A673 (cell line): ENCODE measurements at regions not wholly inside any gene's neighbourhood (a gene's known extent, or its start where the extent isn't known, plus 50 kb on each side); places are given as distances from the start of the nearest gene placed in this dataset.

Experiments
- BruUV-seq: library from RNA; stranded (reverse); fragments of 400-500 nt; replicated peaks from 2 replicates; lab custom pipeline; 2021; lab: Mats Ljungman, UMichigan
- CTCF ChIA-PET: fragments of 300-600 bp; sonication (Branson Sonifier 250); formaldehyde crosslinking; loops from one replicate; lab custom pipeline; 2022; ENCODE audit warnings: antibody characterized with exemption; lab: Charles Lee
- POLR2A ChIA-PET: fragments of 300-600 bp; sonication (Branson Sonifier 250); formaldehyde crosslinking; loops from one replicate; lab custom pipeline; 2022; ENCODE audit warnings: antibody characterized with exemption; ENCODE audit not compliant: low non-redundant PET; lab: Charles Lee
- DNase-seq: peaks from one replicate; pipeline ENCODE4 v3.0.0-alpha.2; 2015; ENCODE audit warnings: low spot score
- H3K27ac ChIP-seq: fragments of 200-600 bp; sonication (generic); 2 replicates; pipeline ENCODE4 v1.5.1; 2016; ENCODE audit warnings: mixed run types, low read depth, mild to moderate bottlenecking, mixed read lengths, antibody characterized with exemption, low read length; ENCODE audit not compliant: poor library complexity, severe bottlenecking
- H3K27me3 ChIP-seq: fragments of 200-600 bp; sonication (generic); replicated peaks from 2 replicates; pipeline ENCODE4 v1.6.1; 2017; ENCODE audit warnings: mixed run types, low read depth, mild to moderate bottlenecking, mixed read lengths, antibody characterized with exemption, low read length; ENCODE audit not compliant: insufficient read depth, poor library complexity
- H3K36me3 ChIP-seq: fragments of 200-600 bp; sonication (generic); 2 replicates; pipeline ENCODE4 v1.6.1; 2016; ENCODE audit warnings: mixed run types, mild to moderate bottlenecking, mixed read lengths, antibody characterized with exemption, low read length; ENCODE audit not compliant: insufficient read depth, poor library complexity, severe bottlenecking
- H3K4me1 ChIP-seq: fragments of 200-600 bp; sonication (generic); 2 replicates; pipeline ENCODE4 v1.6.1; 2017; ENCODE audit warnings: mixed run types, mild to moderate bottlenecking, mixed read lengths, antibody characterized with exemption, low read length; ENCODE audit not compliant: insufficient read depth, poor library complexity, severe bottlenecking
- H3K4me3 ChIP-seq: fragments of 200-600 bp; sonication (generic); 2 replicates; pipeline ENCODE4 v1.5.1; 2016; ENCODE audit warnings: low read depth, mixed run types, mild to moderate bottlenecking, mixed read lengths, low read length; ENCODE audit not compliant: poor library complexity, severe bottlenecking
- H3K9me3 ChIP-seq: fragments of 200-600 bp; sonication (generic); 2 replicates; pipeline ENCODE4 v1.6.1; 2016; ENCODE audit warnings: mixed run types, low read depth, mild to moderate bottlenecking, mixed read lengths, antibody characterized with exemption, low read length; ENCODE audit not compliant: poor library complexity, severe bottlenecking
- CTCF ChIP-seq: fragments of 300-800, 200-600 bp; sonication (generic); conservative IDR thresholded peaks from 2 replicates; pipeline ENCODE4 v1.5.1; 2017; ENCODE audit warnings: low read depth, mild to moderate bottlenecking, antibody characterized with exemption, low read length, moderate library complexity, mixed read lengths
- EZH2 ChIP-seq: fragments of 200-600 bp; sonication (generic); IDR thresholded peaks from 2 replicates; pipeline ENCODE4 v1.6.1; 2017; ENCODE audit warnings: borderline replicate concordance, low read depth, mild to moderate bottlenecking, mixed read lengths, antibody characterized with exemption, low read length; ENCODE audit not compliant: poor library complexity, severe bottlenecking
- intact Hi-C: fragments of 100-400 bp; cut with micrococcal nuclease; formaldehyde crosslinking; loops from one replicate; pipeline ENCODE4 v1.10.0; 2022; ENCODE audit not compliant: unreplicated experiment

GRCh38 chr9:74407166-74407565 is 90.0 kb upstream of the RORB start:
- ChIA-PET CTCF (no interaction called here), POLR2A (no interaction called here)
- H3K9me3 ChIP-seq = peaks cover 4% of the 10 kb centered on the region
- no peak overlapping the region for H3K4me3 ChIP-seq
- intact Hi-C loops = no loop called here
- no peak for DNase-seq
- no peaks in the 10 kb centered on the region for H3K4me1 ChIP-seq
- BruUV-seq = no TSS peak
- H3K27ac ChIP-seq = no peak overlapping the region
- TF ChIP-seq EZH2 = no peak
- TF ChIP-seq CTCF = no peak
- H3K27me3 ChIP-seq = no peaks in the 10 kb centered on the region
- H3K36me3 ChIP-seq = no peaks in the 10 kb centered on the region

- BruUV-seq = no TSS peak
- no peak for TF ChIP-seq CTCF
- TF ChIP-seq EZH2 = no peak
- intact Hi-C loops = no loop called here
Observed at GRCh38 chr9:74412236-74412979, 84.7 kb upstream of the RORB start.

DNA sequence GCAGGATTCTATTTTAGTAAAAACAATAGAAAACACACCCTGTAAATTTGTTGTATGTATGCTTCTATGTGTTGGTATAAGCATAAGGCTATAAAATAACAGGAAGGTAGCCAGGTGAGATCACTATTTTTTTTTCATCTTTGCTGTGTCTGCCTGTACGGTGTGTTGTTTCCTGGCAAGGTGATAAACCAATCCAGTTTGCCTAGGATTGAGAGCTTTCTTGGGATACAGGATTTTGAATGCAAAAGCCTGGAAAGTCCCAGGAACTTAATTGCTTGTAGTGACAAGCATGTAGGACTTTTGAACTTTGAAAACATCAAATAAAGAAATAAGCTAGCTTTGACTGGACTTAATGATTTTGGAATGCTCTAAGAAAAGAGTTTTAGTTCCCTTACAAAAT is 83.3 kb upstream of the RORB start:
- Histone ChIP-seq H3K27ac (no peak overlapping the region), H3K27me3 (no peaks in the 10 kb centered on the region), H3K9me3 (peaks cover 4% of the 10 kb centered on the region), H3K4me3 (no peak overlapping the region), H3K4me1 (no peaks in the 10 kb centered on the region), H3K36me3 (no peaks in the 10 kb centered on the region)
- intact Hi-C loops = no loop called here
- ChIA-PET POLR2A (no interaction called here), CTCF (no interaction called here)
- BruUV-seq = no TSS peak
- TF ChIP-seq CTCF (no peak), EZH2 (no peak)
- DNase-seq = no peak

More at GRCh38 chr9:74412236-74412979, 84.7 kb upstream of the RORB start:
- no peaks in the 10 kb centered on the region for H3K36me3 ChIP-seq
- no peak overlapping the region for H3K27ac ChIP-seq
- ChIA-PET POLR2A (no interaction called here), CTCF (no interaction called here)
- no peak overlapping the region for H3K4me3 ChIP-seq
- DNase-seq = no peak
- H3K27me3 ChIP-seq = no peaks in the 10 kb centered on the region
- peaks cover 4% of the 10 kb centered on the region for H3K9me3 ChIP-seq
- no peaks in the 10 kb centered on the region for H3K4me1 ChIP-seq
